ENCODE measurements at regions not wholly inside any gene's neighbourhood (a gene's known extent, or its start where the extent isn't known, plus 50 kb on each side); places are given as distances from the start of the nearest gene placed in this dataset.
A peak's percentile ranks its signal among the peaks of the same experiment; 100 is the strongest.

- peaks cover 0 to 7% (median 0%) of the 10 kb centered on the region in 5 donors for H3K4me1 ChIP-seq (ENCODE audit: control insufficient read depth in 5 of 5, insufficient read depth in 5 of 5, low read length in 5 of 5)
- H3K4me3 ChIP-seq = no peak overlapping the region
- TF ChIP-seq CTCF (IDR thresholded peaks at IDR 0.05; ENCODE audit: control extremely low read depth, extremely low read depth) = no peak
- no peak for ATAC-seq (ENCODE audit: insufficient read depth, low FRiP score)
- peak overlapping the region in 1 of 2 donors; percentile 9 for H3K27ac ChIP-seq (ENCODE audit: low read depth in 1 of 2, low read length in 1 of 2)
- H3K9me3 ChIP-seq (ENCODE audit: control insufficient read depth in 4 of 4, insufficient read depth in 3 of 4, low read length in 3 of 4) = no peaks in the 10 kb centered on the region
- H3K9ac ChIP-seq (ENCODE audit: insufficient read depth in 1 of 2, low read length in 2 of 2) = no peak overlapping the region
- DNase-seq = no peak
- no peaks in the 10 kb centered on the region for H3K27me3 ChIP-seq (ENCODE audit: control insufficient read depth in 3 of 3, insufficient read depth in 3 of 3, low read length in 2 of 3)
- no peaks in the 10 kb centered on the region for H3K36me3 ChIP-seq (ENCODE audit: control insufficient read depth in 4 of 4, insufficient read depth in 4 of 4, low read length in 4 of 4)
- WGBS, 2 donors = 68 to 82% methylated on average over 4 of the region's 4 CpGs
Measured at GRCh38 chr13:33497146-33497845, 211.7 kb upstream of the STARD13 start.

- H3K36me3 ChIP-seq (ENCODE audit: control insufficient read depth in 4 of 4, insufficient read depth in 4 of 4, low read length in 4 of 4) = no peaks in the 10 kb centered on the region
- no peak overlapping the region for H3K4me3 ChIP-seq
- no peak overlapping the region for H3K9ac ChIP-seq (ENCODE audit: insufficient read depth in 1 of 2, low read length in 2 of 2)
- no peaks in the 10 kb centered on the region for H3K9me3 ChIP-seq (ENCODE audit: control insufficient read depth in 4 of 4, insufficient read depth in 3 of 4, low read length in 3 of 4)
- H3K4me1 ChIP-seq (ENCODE audit: control insufficient read depth in 5 of 5, insufficient read depth in 5 of 5, low read length in 5 of 5) = peaks cover 0 to 11% (median 5%) of the 10 kb centered on the region in 5 donors
- ATAC-seq (ENCODE audit: insufficient read depth, low FRiP score) (no peak), DNase-seq (no peak)
- WGBS, 2 donors = 93 to 95% methylated on average over 1 of the region's 1 CpG
- no peak for TF ChIP-seq CTCF (IDR thresholded peaks at IDR 0.05; ENCODE audit: control extremely low read depth, extremely low read depth)
- no peaks in the 10 kb centered on the region for H3K27me3 ChIP-seq (ENCODE audit: control insufficient read depth in 3 of 3, insufficient read depth in 3 of 3, low read length in 2 of 3)
- H3K27ac ChIP-seq (ENCODE audit: low read depth in 1 of 2, low read length in 1 of 2) = no peak overlapping the region
Measured at GRCh38 chr13:33508060-33508459, 222.5 kb upstream of the STARD13 start.

- ATAC-seq (ENCODE audit: insufficient read depth, low FRiP score) (peak; percentile 81), DNase-seq (peak in 1 of 3 donors; percentile 29)
- Histone ChIP-seq H3K9me3 (ENCODE audit: control insufficient read depth in 4 of 4, insufficient read depth in 3 of 4, low read length in 3 of 4) (no peaks in the 10 kb centered on the region), H3K36me3 (ENCODE audit: control insufficient read depth in 4 of 4, insufficient read depth in 4 of 4, low read length in 4 of 4) (no peaks in the 10 kb centered on the region), H3K27me3 (ENCODE audit: control insufficient read depth in 3 of 3, insufficient read depth in 3 of 3, low read length in 2 of 3) (no peaks in the 10 kb centered on the region), H3K4me1 (ENCODE audit: control insufficient read depth in 5 of 5, insufficient read depth in 5 of 5, low read length in 5 of 5) (peaks cover 0 to 11% (median 5%) of the 10 kb centered on the region in 5 donors), H3K27ac (ENCODE audit: low read depth in 1 of 2, low read length in 1 of 2) (peak overlapping the region; percentile 80 to 87), H3K9ac (ENCODE audit: insufficient read depth in 1 of 2, low read length in 2 of 2) (no peak overlapping the region), H3K4me3 (no peak overlapping the region)
- 44 to 47% methylated on average over 5 of the region's 5 CpGs for WGBS, 2 donors
- no peak for TF ChIP-seq CTCF (IDR thresholded peaks at IDR 0.05; ENCODE audit: control extremely low read depth, extremely low read depth)
Measured at GRCh38 chr13:33509642-33510229, 224.2 kb upstream of the STARD13 start.

Measured in lung (tissue), 11 donors.